Hindlimb muscle (tissue), 1 donor: ENCODE measurements at regions not wholly inside any gene's neighbourhood (a gene's known extent, or its start where the extent isn't known, plus 50 kb on each side); places are given as distances from the start of the nearest gene placed in this dataset.
"Not testable (repeated sequence)": the region's sequence is repeated elsewhere in the genome, so short reads cannot be mapped to it uniquely, and the experiment has no call there.

Source experiments
- DNase-seq: peaks from one replicate; pipeline ENCODE4 v3.0.0-alpha.2; 2013

DNA sequence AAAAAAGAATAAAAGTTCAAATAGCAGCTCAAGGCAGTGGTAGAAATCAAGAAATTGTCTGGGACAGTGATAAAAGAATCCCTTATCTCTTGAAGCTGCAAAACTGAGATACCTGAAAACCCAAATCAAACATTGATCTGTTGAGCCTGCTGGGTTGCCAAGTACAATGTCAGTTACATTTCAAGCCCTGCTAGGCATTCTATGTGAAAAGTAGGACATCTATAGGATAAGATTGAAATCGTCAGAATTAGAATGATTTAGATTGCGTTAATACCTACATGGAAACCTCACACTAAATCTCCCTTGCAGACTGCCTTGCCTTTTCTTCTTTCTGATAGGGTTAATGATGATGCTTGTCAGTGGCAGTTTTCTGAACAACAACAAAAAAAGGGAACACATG is 1684.4 kb upstream of the B3GALT2 start:
- no peak for DNase-seq

DNA sequence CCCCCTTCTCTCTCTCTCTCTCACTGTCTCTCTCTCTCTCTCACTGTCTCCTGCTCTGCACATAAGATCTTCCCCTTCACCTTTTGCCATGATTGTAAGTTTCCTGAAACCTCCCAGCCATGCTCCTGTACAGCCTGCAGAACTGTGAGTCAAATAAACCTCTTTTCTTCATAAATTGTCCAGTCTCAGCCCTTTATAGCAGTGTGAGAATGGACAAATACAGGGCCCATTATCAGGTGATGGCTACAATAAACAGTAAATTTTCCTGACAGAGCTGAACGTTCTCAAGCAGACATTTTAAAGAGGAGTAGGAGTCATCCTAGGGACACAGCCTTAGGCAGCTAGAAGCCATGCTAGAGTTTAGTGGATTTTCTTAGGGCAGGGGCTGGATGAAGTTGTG is 1679.7 kb upstream of the B3GALT2 start:
- DNase-seq: no peak

DNA sequence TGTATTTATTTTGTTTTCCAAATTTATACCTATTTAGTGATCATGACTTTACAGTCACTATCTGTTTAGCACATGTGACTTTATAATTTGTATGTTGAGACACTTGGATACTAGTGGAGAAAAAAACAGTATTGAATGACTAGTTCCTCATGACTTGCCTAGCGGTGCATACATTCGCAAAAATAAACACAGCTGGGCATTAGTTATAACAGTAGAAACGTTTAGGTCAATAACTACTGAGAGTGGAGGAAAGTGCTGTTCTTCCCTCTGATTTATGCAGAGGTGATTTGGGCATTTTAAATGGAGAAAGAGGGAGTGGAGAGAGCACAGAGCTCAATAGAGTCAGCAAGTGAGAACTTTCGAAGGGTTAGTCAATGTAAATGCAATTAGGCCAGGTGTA is 1679.0 kb upstream of the B3GALT2 start:
- DNase-seq: no peak

DNA sequence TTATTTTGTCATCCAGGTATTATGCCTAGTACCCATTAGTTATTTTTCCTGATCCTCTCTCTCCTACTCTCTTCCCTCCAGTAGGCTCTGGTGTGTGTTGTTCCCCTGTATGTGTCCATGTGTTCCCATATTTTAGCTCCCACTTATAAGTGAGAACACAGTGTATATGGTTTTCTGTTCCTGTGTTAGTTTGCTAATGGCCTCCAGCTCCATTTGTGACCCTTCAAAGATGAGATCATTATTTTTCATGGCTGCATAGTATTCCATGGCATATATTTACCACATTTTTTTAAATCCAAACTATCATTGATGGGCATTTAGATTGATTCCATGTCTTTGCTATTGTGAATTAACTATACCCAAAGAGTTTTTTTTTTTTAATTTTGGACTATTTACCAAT is 1675.7 kb upstream of the B3GALT2 start:
- no peak for DNase-seq

DNA sequence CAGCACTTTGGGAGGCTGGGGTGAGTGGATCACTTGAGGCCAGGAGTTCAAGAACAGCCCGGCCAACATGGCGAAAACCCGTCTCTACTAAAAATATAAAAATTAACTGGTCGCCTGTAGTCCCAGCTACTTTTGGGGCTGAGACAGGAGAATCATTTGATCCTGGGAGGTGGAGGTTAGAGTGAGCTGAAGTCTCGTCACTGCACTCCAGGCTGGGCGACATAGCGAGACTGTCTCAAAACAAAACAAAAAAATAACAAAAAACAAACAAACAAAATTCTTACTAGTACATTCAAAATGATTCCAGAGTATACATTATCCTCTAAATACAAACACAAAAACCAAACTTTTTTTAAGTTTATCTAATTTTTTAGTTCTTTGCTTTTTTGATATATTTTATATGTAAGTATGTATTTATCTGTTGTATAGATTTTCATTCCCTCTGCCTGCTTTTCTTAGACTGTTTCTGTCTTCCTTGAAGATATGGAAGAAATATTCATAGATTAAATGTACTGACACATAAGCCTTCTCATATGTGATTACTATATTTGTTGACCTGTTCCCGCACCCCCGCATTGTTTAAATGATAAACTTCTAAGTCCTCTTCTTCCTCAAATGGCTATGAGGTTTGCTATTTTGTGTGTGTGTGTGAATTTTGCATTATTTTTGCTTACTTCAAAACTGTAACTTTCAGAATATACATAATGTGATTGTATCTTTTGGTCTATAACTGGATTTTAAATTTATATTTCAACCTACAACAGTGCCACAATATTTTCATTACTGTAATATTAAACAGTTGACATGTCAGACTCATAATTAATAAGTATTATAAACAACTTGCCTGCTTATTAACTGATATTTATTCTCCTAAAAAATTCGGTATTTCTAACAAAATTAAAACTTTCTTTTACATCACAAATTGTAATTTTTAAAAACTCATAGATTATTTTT is 1674.1 kb upstream of the B3GALT2 start:
- DNase-seq: no peak

DNA sequence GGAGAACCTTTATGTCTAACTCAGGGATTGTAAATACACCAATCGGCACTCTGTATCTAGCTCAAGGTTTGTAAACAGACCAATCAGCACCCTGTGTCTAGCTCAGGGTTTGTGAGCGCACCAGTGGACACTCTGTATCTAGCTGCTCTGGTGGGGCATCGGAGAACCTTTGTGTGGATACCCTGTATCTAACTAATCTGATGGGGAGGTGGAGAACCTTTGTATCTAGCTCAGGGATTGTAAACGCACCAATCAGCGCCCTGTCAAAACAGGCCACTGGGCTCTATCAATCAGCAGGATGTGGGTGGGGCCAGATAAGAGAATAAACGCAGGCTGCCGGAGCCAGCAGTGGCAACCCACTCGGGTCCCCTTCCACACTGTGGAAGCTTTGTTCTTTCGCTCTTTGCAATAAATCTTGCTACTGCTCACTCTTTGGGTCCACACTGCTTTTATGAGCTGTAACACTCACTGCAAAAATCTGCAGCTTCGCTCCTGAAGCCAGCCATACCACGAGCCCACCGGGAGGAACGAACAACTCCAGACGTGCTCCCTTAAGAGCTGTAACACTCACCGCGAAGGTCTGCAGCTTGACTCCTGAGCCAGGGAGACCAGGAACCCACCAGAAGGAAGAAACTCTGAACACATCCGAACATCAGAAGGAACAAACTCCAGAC is 1673.2 kb upstream of the B3GALT2 start:
- not testable (repeated sequence) for DNase-seq

DNA sequence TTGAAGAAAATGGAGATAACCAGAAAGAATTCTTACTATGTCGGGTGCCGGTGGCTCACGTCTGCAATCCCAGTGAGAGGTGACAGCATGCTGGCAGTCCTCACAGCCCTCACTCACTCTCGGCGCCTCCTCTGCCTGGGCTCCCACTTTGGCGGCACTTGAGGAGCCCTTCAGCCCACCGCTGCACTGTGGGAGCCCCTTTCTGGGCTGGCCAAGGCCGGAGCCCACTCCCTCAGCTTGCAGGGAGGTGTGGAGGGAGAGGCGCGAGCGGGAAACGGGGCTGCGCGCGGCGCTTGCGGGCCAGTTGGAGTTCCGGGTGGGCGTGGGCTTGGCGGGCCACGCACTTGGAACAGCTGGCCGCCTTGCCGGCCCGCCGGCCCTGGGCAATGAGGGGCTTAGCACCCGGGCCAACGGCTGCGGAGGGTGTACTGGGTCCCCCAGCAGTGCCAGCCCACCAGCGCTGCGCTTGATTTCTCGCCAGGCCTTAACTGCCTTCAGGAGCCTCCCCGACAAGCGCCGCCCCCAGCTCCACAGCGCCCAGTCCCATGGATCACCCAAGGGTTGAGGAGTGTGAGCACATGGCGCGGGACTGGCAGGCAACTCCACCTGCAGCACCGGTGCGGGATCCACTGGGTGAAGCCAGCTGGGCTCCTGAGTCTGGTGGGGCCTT is 1672.5 kb upstream of the B3GALT2 start:
- DNase-seq: not testable (repeated sequence)

DNA sequence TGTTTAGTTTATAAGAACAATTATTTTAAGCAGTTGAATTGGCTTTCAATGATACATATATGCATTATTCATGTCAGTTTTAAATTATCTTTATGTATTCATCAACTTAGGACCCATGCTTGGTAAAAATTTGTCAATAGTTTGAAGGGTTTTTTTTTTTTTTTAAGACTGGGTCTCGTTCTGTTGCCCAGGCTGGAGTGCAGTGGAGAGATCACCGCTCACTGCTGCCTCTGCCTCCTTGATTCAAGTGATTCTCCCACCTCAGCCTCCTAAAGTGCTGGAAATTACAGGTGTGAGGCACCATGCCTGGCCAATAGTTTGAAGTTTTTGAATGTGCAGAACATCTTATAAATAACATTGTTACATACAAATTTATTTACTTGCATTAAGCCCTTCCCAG is 1671.0 kb upstream of the B3GALT2 start:
- no peak for DNase-seq

DNA sequence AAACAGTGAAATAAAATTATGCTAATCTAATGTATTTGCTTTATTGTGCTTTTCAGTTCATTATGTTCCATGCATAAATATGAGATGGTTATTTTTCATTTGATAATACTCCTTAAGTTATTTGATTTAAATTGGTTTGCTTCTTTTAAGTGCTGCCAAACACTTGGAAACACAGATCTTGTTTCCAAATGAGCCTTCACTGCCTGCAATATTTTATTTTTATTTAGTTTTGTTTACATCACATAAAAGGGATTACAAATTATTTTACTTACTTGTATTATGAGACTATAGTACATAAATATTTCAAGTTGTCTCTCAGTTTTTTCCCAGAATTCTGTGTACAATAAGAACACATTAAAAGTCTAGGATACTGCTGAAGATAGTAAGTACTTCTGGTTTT is 1662.4 kb upstream of the B3GALT2 start:
- DNase-seq: no peak

DNA sequence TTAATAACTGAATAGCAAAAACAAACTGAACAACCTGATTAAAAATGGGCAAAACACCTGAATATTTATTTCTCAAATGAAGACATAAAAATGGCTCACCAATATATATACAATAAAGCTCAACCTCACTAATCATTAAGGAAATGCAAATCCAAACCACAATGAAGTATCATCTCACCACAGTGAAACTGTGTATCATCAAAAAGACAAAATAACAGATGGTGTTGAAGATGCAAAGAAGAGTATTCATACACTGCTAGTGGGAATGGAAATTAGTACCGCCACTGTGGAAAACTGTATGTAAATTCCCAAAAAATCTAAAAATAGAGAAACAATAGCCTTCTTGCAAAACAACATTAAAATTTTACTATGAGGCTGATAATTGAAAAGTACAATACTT is 1660.1 kb upstream of the B3GALT2 start:
- no peak for DNase-seq

DNA sequence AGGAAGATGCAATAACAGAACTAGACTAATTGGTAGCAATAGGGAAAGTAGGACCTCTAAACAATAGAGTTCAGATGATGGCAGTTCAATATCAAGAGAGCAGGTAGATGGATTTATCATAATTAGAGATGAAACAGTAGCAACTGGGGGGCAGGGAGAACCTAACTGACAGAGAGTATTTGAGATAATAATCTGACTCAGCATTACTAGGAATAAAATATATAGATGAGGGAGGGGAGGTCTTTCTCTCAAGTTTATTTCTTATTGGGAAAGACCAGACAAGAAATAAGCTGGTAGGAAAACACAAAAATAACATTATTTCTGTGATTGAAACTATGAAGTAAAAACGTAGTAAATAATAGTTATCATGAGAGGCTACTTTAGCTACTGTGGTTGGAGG is 1656.7 kb upstream of the B3GALT2 start:
- no peak for DNase-seq

DNA sequence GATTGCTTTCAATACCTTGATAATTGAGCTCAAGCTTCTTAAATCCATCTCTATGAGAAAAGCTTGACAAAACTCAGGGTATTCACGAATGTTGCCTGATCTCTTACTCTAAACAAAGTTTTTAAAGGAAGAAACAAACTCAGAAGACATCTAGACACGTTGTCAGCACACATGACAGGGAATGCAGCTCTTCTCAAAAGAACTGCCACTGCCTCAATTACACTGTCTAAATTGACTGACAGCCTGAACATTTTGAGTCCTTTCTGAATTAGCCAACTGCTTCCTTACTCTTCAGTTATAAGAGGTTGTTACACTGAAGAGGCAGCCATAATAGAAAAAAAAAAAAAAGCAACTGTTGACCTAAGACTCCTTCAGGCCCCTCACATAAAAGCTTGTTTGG is 1646.7 kb upstream of the B3GALT2 start:
- DNase-seq: no peak

DNA sequence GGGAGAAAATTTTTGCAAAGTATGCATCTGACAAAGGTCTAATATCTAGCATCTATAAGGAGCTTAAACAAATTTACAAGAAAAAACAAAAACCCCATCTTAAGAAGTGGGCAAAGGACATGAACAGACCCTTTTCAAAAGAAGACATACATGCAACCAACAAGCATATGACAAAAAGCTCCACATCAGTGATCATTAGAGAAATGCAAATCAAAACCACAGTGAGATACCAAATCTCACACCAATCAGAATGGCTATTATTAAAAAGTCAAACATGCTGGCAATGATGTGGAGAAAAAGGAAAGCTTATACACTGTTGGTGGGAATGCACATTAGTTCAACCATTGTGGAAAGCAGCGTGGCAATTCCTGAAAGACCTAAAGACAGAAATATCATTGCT is 1645.2 kb upstream of the B3GALT2 start:
- not testable (repeated sequence) for DNase-seq

DNA sequence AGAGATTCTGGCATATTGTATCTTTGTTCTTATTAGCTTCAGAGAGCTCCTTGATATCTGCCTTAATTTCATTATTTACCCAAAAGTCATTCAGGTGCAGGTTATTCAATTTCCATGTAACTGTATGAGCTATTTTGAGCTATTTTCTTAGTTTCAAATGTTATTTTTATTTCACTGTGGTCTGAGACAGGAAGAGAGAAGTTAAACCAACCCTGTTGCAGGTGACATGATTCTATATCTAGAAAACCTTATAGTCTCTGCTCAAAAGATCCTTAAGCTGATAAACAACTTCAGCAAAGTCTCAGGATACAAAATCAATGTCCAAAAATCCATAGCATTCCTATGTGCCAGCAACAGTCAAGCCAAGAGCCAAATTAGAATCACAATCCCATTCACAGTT is 1644.0 kb upstream of the B3GALT2 start:
- DNase-seq: no peak

DNA sequence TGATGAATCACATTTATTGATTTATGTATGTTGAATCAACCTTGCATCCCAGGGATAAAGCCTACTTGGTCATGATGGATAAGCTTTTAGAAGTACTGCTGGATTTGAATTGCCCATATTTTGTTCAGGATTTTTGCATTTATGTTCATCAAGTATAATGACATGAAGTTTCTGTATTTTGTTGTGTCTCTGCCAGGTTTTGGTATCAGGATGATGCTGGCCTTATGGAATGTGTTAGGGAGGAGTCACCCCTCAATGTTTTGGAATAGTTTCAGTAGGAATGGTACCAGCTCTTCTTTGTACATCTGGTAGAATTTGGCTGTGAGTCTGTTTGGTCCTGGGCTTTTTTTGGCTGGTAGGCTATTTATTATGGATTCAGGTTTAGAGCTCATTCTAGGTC is 1643.1 kb upstream of the B3GALT2 start:
- DNase-seq: no peak

DNA sequence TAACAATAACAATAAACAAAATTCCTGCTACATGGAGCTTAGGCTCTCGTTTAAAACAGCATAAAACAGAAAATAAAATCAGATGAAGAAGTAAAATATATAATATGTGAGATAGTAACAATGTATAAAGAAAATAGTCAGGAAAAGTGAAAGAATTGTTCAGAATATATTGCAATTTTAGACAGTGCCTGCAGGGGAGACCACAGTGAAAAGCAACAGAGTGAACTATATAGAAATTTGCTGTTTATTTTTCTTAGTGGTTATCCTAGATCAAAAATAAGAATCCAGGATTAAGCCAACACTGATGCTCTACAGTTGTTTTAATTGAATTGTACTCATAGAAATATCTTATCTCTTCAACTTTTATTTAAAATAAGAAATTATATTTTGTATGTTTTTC is 1639.0 kb upstream of the B3GALT2 start:
- no peak for DNase-seq

DNA sequence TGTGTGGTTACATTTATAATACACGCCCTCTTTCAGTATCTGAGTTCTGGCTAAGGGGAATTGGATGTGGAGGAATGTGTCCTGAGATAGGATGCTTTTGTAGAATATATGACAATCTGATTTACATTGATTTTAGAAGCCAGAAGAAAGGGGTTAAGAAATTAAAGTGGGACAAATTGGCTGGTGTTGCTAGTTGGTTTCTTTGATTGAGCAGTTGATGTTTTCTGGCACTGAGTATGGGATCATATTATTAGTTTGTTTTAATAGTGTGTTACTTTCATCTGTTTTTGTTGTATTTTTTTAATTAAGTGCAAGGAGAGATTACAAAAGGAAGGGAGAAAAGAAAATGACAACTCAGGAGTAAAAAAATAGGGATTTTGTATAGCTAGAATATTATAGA is 1634.7 kb upstream of the B3GALT2 start:
- no peak for DNase-seq

DNA sequence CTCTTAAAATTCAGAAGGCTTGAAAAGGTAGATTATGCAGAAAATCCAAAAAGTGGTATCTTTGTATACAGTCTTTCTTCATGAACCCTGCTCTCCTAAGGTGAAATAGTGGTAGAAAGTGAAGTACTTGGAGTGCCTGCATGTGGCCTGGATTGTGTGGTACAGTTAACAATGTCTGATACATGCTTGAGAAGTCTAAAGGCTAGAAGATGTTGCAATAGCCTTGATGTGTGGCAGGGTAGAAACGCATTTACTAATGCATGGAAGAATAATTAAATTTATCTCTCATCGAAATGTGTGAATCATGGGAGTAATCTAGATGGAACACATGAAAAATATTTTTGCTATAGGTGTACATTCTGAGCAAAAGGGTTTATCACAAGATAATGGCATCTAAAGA is 1632.3 kb upstream of the B3GALT2 start:
- DNase-seq: no peak

DNA sequence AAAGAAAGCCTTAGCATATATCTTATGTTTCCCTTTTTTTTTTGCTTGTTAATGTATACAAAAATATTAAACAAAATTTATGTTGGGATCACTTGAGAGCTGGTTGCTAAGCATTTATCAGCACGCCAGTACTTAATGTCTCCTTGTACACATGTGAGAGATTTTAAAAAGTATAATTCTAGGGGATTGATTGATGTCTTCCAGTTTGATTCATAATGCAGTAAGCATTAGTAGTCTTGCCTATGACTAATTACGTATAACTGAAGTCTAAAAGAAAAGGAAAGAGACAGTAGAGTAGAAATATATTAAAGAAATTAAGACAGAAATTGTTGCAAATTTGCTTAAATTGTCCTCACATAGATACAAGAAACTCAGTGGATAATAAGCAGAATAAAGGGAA is 1630.4 kb upstream of the B3GALT2 start:
- DNase-seq: no peak

DNA sequence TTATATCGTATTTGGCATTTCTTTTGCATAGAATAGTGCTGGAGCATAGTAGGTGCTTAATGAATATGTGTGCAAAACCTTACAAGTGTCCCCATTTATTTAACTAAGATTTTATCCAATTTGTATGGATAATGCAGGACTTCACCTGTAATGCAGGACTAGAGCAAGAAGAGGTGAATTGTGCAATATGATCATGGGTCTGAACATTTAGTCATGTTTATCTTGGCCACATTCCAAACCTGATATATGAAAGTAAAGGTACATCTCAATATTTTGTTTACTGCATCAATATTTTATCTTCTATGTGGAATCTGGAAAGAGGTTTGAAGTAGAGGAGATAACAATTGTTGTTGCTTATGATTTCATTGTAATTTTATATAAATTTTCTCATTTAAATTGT is 1626.7 kb upstream of the B3GALT2 start:
- no peak for DNase-seq

DNA sequence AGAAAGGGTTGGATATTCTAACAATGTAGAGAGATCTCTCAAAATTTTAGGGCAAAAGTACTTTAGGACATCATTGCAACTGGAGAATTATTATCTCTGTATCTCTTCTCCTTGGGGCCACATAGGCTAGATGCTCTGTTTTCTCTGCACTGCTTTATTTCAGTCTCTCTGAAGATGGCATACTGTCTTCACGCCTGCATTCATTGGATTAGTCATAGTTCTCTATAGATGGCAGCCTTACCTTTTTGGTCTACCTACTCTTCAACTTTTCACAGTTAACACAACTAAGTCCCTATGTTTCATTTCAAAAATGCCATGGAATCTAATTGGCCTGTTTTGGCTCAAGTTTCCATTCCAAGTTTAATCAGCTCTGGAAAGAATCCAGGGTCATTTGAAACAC is 1623.3 kb upstream of the B3GALT2 start:
- DNase-seq: no peak

DNA sequence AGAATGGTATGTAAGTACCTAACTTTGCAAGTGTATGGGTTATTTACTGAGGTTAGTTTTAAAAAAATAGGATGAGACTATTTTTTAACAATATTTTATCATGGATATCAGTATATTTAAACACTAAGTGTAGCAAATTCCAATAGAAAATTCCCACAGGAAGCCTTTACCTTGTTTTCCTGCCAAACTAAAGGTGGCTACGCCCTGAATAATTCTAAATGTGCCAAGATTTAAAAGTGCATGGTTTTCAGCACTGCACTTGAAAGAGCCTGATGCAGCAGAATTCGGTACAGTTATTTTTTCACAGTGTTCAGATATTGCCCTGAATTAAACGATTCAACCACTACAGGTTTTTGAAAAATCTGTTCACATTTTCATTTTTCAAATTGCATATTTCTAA is 1622.8 kb upstream of the B3GALT2 start:
- DNase-seq: peak; percentile 6

DNA sequence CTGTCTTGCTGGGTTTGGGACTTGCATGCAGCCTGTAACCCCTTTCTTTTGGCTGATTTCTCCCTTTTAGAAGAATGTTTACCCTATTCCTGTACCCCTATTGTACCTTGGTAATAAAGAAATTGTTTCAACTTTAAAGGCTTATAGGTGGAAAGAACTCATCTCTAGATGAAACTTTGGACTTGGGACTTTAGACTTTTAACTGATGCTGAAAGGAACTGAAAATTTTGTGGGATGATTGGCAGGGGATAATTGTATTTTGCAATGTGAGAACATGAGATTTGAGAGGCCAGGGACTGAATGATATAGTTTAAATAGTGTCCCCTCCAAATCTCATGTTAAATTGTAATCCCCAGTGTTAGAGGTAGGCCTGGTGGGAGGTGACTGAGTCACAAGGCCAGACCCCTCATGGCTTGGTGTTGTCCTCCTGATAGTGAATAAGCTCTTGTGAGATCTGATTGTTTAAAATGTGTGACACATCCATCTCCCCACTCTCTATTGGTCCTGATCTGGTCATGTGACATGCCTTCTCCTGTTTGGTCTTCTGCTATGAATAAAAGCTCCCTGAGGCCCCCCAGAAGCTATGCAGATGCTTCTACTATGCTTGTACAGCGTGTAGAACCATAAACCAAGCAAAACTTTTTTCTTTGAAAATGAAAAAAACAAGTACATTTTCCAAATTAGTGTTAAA is 1621.3 kb upstream of the B3GALT2 start:
- no peak for DNase-seq
